GM12878 (cell line): ENCODE measurements at regions not wholly inside any gene's neighbourhood (a gene's known extent, or its start where the extent isn't known, plus 50 kb on each side); places are given as distances from the start of the nearest gene placed in this dataset.

Experiments
- ATAC-seq: fragments of 200-7000 bp; cut with Tn5 transposase; 3 replicates; pipeline ENCODE4 v1.9.1; 2020; ENCODE audit warnings: mild to moderate bottlenecking, moderate library complexity
- BruUV-seq: library from RNA; stranded (reverse); fragments of 400-500 nt; replicated peaks from 2 replicates; lab custom pipeline; 2021; lab: Mats Ljungman, UMichigan
- CTCF ChIA-PET: fragments of 300-600 bp; sonication (Branson Sonifier 250); formaldehyde crosslinking; extraction: SDS; loops from one replicate; lab custom pipeline; 2021; ENCODE audit warnings: inconsistent platforms; lab: Yijun Ruan, JAX
- POLR2A ChIA-PET: fragments of 350-600 bp; formaldehyde crosslinking; extraction: SDS; loops from one replicate; lab custom pipeline; 2021; ENCODE audit warnings: inconsistent platforms; lab: Charles Lee
- RAD21 ChIA-PET: fragments of 300-600 bp; sonication (Branson Sonifier 250); formaldehyde crosslinking; loops from one replicate; lab custom pipeline; 2023; ENCODE audit warnings: antibody characterized with exemption; ENCODE audit not compliant: unreplicated experiment; lab: Charles Lee
- SMC1A ChIA-PET: fragments of 300-600 bp; sonication (Branson Sonifier 250); formaldehyde crosslinking; loops from one replicate; lab custom pipeline; 2023; ENCODE audit not compliant: unreplicated experiment, uncharacterized antibody; lab: Charles Lee
- DNase-seq: peaks from one replicate; pipeline ENCODE4 v3.0.0-alpha.2; 2011; ENCODE audit warnings: low read depth, low spot score
- FAIRE-seq: peaks from 3 replicates; lab custom pipeline; 2011; peaks lifted over from hg19 to GRCh38; lab: Jason Lieb, UNC
- H2AFZ ChIP-seq: 2 replicates; pipeline ENCODE4 v1.6.0; 2011; ENCODE audit warnings: low read depth, low read length, control low read depth; ENCODE audit not compliant: control insufficient read depth
- H3K27ac ChIP-seq: 2 replicates; pipeline ENCODE4 v1.5.1; 2011; ENCODE audit warnings: control low read depth; ENCODE audit not compliant: control insufficient read depth, insufficient read depth
- H3K27me3 ChIP-seq, 2 experiments: replicated peaks in 1 of 2; 2 replicates each; pipeline versions ENCODE4 v1.6.0 to v1.6.1; 2011; ENCODE audit warnings: low read length in 1 of 2; ENCODE audit not compliant: control insufficient read depth in 2 of 2, insufficient read depth in 2 of 2
- H3K36me3 ChIP-seq, 2 experiments: 2 replicates each; pipeline ENCODE4 v1.5.1; 2011; ENCODE audit warnings: low read length in 1 of 2; ENCODE audit not compliant: control insufficient read depth in 2 of 2, insufficient read depth in 2 of 2
- H3K4me1 ChIP-seq: 2 replicates; pipeline ENCODE4 v1.6.1; 2011; ENCODE audit warnings: mild to moderate bottlenecking, low read length, moderate library complexity, mixed read lengths; ENCODE audit not compliant: control insufficient read depth, insufficient read depth
- H3K4me2 ChIP-seq: 2 replicates; pipeline ENCODE4 v1.6.0; 2011; ENCODE audit warnings: control low read depth; ENCODE audit not compliant: control insufficient read depth, insufficient read depth
- H3K4me3 ChIP-seq: fragments of 200-600 bp; sonication (generic); 2 replicates; pipeline ENCODE4 v1.5.1; 2016
- H3K79me2 ChIP-seq: 2 replicates; pipeline ENCODE4 v1.6.0; 2011; ENCODE audit warnings: low read length; ENCODE audit not compliant: control insufficient read depth, insufficient read depth
- H3K9ac ChIP-seq: 2 replicates; pipeline ENCODE4 v1.8.0; 2011; ENCODE audit warnings: low read length, control low read depth, mixed read lengths; ENCODE audit not compliant: control insufficient read depth, insufficient read depth
- H3K9me3 ChIP-seq: replicated peaks from 3 replicates; pipeline ENCODE4 v1.5.1; 2011; ENCODE audit warnings: mild to moderate bottlenecking, low read length; ENCODE audit not compliant: control insufficient read depth, insufficient read depth
- H4K20me1 ChIP-seq: 2 replicates; pipeline ENCODE4 v1.6.0; 2011; ENCODE audit not compliant: control insufficient read depth, insufficient read depth
- POU2F2 ChIP-seq: IDR thresholded peaks from 3 replicates; pipeline ENCODE4 v1.6.1; 2011; ENCODE audit warnings: low read depth, mild to moderate bottlenecking, low read length, borderline replicate concordance
- WGBS: methylation state at CpG from one replicate; pipeline ENCODE4 v1.1.6; 2016; ENCODE audit warnings: low lambda C conversion rate; ENCODE audit not compliant: insufficient replicate concordance, insufficient coverage; ENCODE audit errors: missing lambda C conversion rate; 5-methylcytosine and 5-hydroxymethylcytosine counted together
- in situ Hi-C: fragments of 300-500 bp; cut with MboI; formaldehyde crosslinking; loops from 9 replicates; pipeline ENCODE4 v1.14.3; 2018; ENCODE audit warnings: mixed read lengths
- intact Hi-C: fragments of 100-400 bp; cut with micrococcal nuclease; formaldehyde crosslinking; loops from one replicate; pipeline ENCODE4 v1.14.2; 2022; ENCODE audit not compliant: unreplicated experiment
- TF ChIP-seq, protein P1 (sequence below), 3 experiments: IDR thresholded peaks in 2 of 3; conservative IDR thresholded peaks in 1 of 3; 2 replicates each; pipeline ENCODE4 v1.5.1; 2011; ENCODE audit warnings: low read depth in 3 of 3, low read length in 3 of 3, mild to moderate bottlenecking in 3 of 3, control low read depth in 2 of 3, moderate library complexity in 2 of 3, inconsistent platforms in 1 of 3, mixed read lengths in 1 of 3; ENCODE audit not compliant: control insufficient read depth in 2 of 3, insufficient read depth in 1 of 3; ENCODE audit errors: extremely low read depth in 1 of 3
- TF ChIP-seq, protein P2 (sequence below): IDR thresholded peaks from 2 replicates; pipeline ENCODE4 v1.6.1; 2011; ENCODE audit warnings: borderline replicate concordance, low read depth, mild to moderate bottlenecking, moderate library complexity, mixed read lengths, low read length; ENCODE audit not compliant: insufficient read depth; ENCODE audit errors: extremely low read length
- TF ChIP-seq, protein P3 (sequence below): fragments of 150-350 bp; IDR thresholded peaks from 2 replicates; pipeline ENCODE4 v1.6.1; 2014; ENCODE audit warnings: mild to moderate bottlenecking, low read depth, low read length
- TF ChIP-seq, protein P4 (sequence below): IDR thresholded peaks from 2 replicates; pipeline ENCODE4 v1.6.1; 2012; ENCODE audit warnings: low read depth, low read length, improper control_type of control experiment
- TF ChIP-seq, protein P5 (sequence below): fragments of 450-650 bp; IDR thresholded peaks from 2 replicates; pipeline ENCODE4 v1.6.1; 2016; ENCODE audit warnings: mild to moderate bottlenecking, moderate library complexity, borderline replicate concordance

DNA sequence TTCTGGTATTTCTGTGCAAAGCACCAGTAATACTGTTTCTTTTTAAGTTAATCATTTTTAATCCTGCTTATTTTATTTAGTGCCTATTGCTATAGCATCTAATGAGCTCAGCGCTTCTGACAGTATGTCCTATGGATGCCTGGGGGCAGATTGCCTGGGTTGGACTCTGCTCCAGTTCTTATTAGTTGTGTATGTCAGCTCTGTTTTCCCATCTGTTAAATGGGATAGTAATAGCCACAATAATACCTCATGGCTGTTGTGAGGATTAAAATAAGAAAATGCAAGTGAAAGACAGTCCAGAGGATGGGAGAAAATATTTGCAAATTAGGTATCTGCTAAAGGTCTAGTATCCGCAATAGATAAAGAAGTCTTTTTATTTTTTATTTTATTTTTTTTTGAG lies 87.0 kb downstream of the UTRN start (continued):
- TF ChIP-seq, protein P1, sequence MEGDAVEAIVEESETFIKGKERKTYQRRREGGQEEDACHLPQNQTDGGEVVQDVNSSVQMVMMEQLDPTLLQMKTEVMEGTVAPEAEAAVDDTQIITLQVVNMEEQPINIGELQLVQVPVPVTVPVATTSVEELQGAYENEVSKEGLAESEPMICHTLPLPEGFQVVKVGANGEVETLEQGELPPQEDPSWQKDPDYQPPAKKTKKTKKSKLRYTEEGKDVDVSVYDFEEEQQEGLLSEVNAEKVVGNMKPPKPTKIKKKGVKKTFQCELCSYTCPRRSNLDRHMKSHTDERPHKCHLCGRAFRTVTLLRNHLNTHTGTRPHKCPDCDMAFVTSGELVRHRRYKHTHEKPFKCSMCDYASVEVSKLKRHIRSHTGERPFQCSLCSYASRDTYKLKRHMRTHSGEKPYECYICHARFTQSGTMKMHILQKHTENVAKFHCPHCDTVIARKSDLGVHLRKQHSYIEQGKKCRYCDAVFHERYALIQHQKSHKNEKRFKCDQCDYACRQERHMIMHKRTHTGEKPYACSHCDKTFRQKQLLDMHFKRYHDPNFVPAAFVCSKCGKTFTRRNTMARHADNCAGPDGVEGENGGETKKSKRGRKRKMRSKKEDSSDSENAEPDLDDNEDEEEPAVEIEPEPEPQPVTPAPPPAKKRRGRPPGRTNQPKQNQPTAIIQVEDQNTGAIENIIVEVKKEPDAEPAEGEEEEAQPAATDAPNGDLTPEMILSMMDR (IDR thresholded peaks at IDR 0.05 in 2 of 3, conservative IDR thresholded peaks at IDR 0.05 in 1 of 3; ENCODE audit: control insufficient read depth in 2 of 3, extremely low read depth in 1 of 3, insufficient read depth in 1 of 3, low read depth in 3 of 3, low read length in 3 of 3), result no peak
- TF ChIP-seq, protein P2, sequence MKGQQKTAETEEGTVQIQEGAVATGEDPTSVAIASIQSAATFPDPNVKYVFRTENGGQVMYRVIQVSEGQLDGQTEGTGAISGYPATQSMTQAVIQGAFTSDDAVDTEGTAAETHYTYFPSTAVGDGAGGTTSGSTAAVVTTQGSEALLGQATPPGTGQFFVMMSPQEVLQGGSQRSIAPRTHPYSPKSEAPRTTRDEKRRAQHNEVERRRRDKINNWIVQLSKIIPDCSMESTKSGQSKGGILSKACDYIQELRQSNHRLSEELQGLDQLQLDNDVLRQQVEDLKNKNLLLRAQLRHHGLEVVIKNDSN, result no peak

DNA sequence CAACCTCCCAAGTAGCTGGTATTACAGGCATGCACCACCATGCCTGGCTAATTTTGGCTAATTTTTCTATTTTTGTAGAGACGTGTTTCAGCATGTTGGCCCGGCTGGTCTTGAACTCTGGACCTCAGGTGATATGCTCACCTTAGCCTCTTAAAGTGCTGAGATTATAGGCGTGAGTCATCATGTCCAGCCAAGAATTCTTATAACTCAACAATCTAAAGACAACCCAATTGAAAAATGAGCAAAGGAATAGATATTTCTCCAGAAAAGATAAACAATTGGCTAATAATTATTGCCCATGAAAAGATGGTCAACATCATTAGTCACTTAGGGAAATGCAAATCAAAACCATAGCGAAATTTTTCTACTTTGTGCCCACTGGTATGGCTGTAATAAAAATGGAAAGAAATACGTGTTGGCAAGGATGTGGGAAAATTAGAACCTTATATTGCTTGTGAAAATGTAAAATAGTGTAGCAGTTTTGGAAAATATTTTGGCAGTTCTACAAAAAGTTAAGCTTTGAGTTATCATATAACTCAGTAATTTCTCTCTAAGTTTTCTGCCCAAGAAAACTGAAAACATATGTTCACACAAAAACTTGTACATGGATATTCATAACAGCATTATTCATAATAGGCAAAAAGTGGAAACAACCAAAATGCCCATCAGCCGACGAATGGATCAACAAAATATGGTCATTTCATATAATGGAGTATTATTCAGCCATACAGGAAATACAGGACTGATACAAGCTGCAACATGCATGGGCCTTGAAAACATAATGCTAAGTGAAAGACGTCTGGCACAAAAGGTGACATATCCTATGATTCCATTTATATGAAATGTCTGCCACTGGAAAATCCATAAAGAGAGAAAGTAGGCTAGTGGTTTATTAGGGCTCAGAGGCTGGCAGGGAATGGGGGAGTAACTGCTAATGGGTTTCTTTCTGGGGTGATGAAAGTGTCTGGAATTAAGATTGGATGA lies 87.8 kb downstream of the UTRN start:
- H2AFZ ChIP-seq, result no peak overlapping the region
- FAIRE-seq, result no peak
- H3K27ac ChIP-seq, result no peak overlapping the region
- H3K9ac ChIP-seq, result no peak overlapping the region
- no peaks in the 10 kb centered on the region for H3K4me1 ChIP-seq
- in situ Hi-C loops, result no loop called here
- TSS peak; percentile 28 for BruUV-seq
- DNase-seq, result no peak
- ChIA-PET RAD21 (no interaction called here), CTCF (no interaction called here), SMC1A (interaction anchor here (0.9 kb wide), 1 partner anchor 23 kb away, joined by 3 read pairs; no protein-coding TSS in a partner anchor), POLR2A (interaction anchor here (0.6 kb wide), 1 partner anchor 13 kb away, joined by 3 read pairs; no protein-coding TSS in a partner anchor)
- intact Hi-C loops, result no loop called here
- H3K4me2 ChIP-seq, result no peak overlapping the region
- no peaks in the 10 kb centered on the region for H4K20me1 ChIP-seq
- ATAC-seq, result no peak
- peaks cover 2% of the 10 kb centered on the region; the same call in 2 of the 3 replicates for H3K9me3 ChIP-seq
- 91% methylated on average over 8 of the region's 8 CpGs for WGBS
- no peaks in the 10 kb centered on the region for H3K27me3 ChIP-seq
- H3K79me2 ChIP-seq, result peaks cover 4% of the 10 kb centered on the region
- peaks cover 0 to 3% of the 10 kb centered on the region in 2 experiments; a peak in 2 of 4 replicates for H3K36me3 ChIP-seq
- H3K4me3 ChIP-seq, result no peak overlapping the region
- TF ChIP-seq, protein P3, sequence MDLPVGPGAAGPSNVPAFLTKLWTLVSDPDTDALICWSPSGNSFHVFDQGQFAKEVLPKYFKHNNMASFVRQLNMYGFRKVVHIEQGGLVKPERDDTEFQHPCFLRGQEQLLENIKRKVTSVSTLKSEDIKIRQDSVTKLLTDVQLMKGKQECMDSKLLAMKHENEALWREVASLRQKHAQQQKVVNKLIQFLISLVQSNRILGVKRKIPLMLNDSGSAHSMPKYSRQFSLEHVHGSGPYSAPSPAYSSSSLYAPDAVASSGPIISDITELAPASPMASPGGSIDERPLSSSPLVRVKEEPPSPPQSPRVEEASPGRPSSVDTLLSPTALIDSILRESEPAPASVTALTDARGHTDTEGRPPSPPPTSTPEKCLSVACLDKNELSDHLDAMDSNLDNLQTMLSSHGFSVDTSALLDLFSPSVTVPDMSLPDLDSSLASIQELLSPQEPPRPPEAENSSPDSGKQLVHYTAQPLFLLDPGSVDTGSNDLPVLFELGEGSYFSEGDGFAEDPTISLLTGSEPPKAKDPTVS, result no peak
- TF ChIP-seq, protein P4, sequence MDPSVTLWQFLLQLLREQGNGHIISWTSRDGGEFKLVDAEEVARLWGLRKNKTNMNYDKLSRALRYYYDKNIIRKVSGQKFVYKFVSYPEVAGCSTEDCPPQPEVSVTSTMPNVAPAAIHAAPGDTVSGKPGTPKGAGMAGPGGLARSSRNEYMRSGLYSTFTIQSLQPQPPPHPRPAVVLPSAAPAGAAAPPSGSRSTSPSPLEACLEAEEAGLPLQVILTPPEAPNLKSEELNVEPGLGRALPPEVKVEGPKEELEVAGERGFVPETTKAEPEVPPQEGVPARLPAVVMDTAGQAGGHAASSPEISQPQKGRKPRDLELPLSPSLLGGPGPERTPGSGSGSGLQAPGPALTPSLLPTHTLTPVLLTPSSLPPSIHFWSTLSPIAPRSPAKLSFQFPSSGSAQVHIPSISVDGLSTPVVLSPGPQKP, result no peak
- no peak for TF ChIP-seq POU2F2
- TF ChIP-seq, protein P5, sequence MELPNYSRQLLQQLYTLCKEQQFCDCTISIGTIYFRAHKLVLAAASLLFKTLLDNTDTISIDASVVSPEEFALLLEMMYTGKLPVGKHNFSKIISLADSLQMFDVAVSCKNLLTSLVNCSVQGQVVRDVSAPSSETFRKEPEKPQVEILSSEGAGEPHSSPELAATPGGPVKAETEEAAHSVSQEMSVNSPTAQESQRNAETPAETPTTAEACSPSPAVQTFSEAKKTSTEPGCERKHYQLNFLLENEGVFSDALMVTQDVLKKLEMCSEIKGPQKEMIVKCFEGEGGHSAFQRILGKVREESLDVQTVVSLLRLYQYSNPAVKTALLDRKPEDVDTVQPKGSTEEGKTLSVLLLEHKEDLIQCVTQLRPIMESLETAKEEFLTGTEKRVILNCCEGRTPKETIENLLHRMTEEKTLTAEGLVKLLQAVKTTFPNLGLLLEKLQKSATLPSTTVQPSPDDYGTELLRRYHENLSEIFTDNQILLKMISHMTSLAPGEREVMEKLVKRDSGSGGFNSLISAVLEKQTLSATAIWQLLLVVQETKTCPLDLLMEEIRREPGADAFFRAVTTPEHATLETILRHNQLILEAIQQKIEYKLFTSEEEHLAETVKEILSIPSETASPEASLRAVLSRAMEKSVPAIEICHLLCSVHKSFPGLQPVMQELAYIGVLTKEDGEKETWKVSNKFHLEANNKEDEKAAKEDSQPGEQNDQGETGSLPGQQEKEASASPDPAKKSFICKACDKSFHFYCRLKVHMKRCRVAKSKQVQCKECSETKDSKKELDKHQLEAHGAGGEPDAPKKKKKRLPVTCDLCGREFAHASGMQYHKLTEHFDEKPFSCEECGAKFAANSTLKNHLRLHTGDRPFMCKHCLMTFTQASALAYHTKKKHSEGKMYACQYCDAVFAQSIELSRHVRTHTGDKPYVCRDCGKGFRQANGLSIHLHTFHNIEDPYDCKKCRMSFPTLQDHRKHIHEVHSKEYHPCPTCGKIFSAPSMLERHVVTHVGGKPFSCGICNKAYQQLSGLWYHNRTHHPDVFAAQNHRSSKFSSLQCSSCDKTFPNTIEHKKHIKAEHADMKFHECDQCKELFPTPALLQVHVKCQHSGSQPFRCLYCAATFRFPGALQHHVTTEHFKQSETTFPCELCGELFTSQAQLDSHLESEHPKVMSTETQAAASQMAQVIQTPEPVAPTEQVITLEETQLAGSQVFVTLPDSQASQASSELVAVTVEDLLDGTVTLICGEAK, result no peak
